Hepatocyte (in vitro differentiated cells): ENCODE measurements at regions not wholly inside any gene's neighbourhood (a gene's known extent, or its start where the extent isn't known, plus 50 kb on each side); places are given as distances from the start of the nearest gene placed in this dataset.

Source experiments
- CTCF ChIP-seq: fragments of 200-600 bp; sonication (generic); IDR thresholded peaks from 2 replicates; pipeline ENCODE4 v1.5.1; 2016; ENCODE audit warnings: antibody characterized with exemption, mild to moderate bottlenecking; ENCODE audit not compliant: poor library complexity
- EZH2 ChIP-seq: fragments of 200-600 bp; sonication (generic); IDR thresholded peaks from 2 replicates; pipeline ENCODE4 v1.6.1; 2016; ENCODE audit warnings: antibody characterized with exemption, mild to moderate bottlenecking, borderline replicate concordance
- EZH2phosphoT487 ChIP-seq: fragments of 200-600 bp; sonication (generic); IDR thresholded peaks from one replicate; pipeline ENCODE4 v1.6.1; 2018; ENCODE audit warnings: antibody characterized with exemption, mild to moderate bottlenecking, low read depth, moderate library complexity; ENCODE audit not compliant: unreplicated experiment, severe bottlenecking

- no peak for TF ChIP-seq CTCF
- no peak for TF ChIP-seq EZH2phosphoT487
- TF ChIP-seq EZH2, result no peak
Observed at GRCh38 chr6:12483712-12484111, 193.6 kb downstream of the EDN1 start.
